ENCODE measurements at regions not wholly inside any gene's neighbourhood (a gene's known extent, or its start where the extent isn't known, plus 50 kb on each side); places are given as distances from the start of the nearest gene placed in this dataset.
"Not testable (repeated sequence)": the region's sequence is repeated elsewhere in the genome, so short reads cannot be mapped to it uniquely, and the experiment has no call there.

- TF ChIP-seq POLR2AphosphoS5 (IDR thresholded peaks at IDR 0.05; ENCODE audit: borderline replicate concordance, low read depth, low read length); EZH2 (IDR thresholded peaks at IDR 0.05); FOXP2 (optimal IDR thresholded peaks at IDR 0.05; ENCODE audit: control extremely low read depth, extremely low read length, insufficient read depth): not testable (repeated sequence)
Measured at GRCh38 chr3:194904999-194905398, 219.3 kb downstream of the FAM43A start.

Data from SK-N-MC (cell line).